ENCODE measurements at regions not wholly inside any gene's neighbourhood (a gene's known extent, or its start where the extent isn't known, plus 50 kb on each side); places are given as distances from the start of the nearest gene placed in this dataset.

GRCh38 chr14:22334275-22334577, 254.8 kb downstream of the DAD1 start:
- TF ChIP-seq CTCF (IDR thresholded peaks at IDR 0.05) = no peak
- no peak for TF ChIP-seq POLR2A (IDR thresholded peaks at IDR 0.05)

Measured in vagina (tissue), 2 donors.